ENCODE measurements at regions not wholly inside any gene's neighbourhood (a gene's known extent, or its start where the extent isn't known, plus 50 kb on each side); places are given as distances from the start of the nearest gene placed in this dataset.
"Not testable (repeated sequence)": the region's sequence is repeated elsewhere in the genome, so short reads cannot be mapped to it uniquely, and the experiment has no call there.

- in situ Hi-C loops (cut with MboI; ENCODE audit: low pct_ligation_motif_present in 1 of 4, low pct_unique_long_range_greater_than_20kb in 1 of 4, low sequenced_read_pairs in 3 of 4) = no loop called here
- H3K27ac ChIP-seq = no peak overlapping the region
- no peaks in the 10 kb centered on the region for H3K9me3 ChIP-seq
- no peak for DNase-seq
- no peaks in the 10 kb centered on the region for H3K4me1 ChIP-seq
- no peaks in the 10 kb centered on the region for H3K27me3 ChIP-seq
- TF ChIP-seq POLR2A (IDR thresholded peaks at IDR 0.05) (no peak), CTCF (IDR thresholded peaks at IDR 0.05) (no peak), POLR2AphosphoS5 (IDR thresholded peaks at IDR 0.05) (no peak), EP300 (IDR thresholded peaks at IDR 0.05; ENCODE audit: low read depth) (no peak)
- intact Hi-C loops (cut with DNase I; ENCODE audit: low total_unique reads) = no loop called here
- no peaks in the 10 kb centered on the region for H3K36me3 ChIP-seq
- WGBS, 2 donors (ENCODE audit: low coverage in 1 of 2) = 48 to 54% methylated on average over 5 to 6 of the region's 6 CpGs
- H3K4me3 ChIP-seq = no peak overlapping the region
Measured at GRCh38 chr2:234795272-234795920, 156.4 kb upstream of the SH3BP4 start.

- TF ChIP-seq POLR2A (IDR thresholded peaks at IDR 0.05) (no peak), EP300 (IDR thresholded peaks at IDR 0.05; ENCODE audit: low read depth) (no peak), POLR2AphosphoS5 (IDR thresholded peaks at IDR 0.05) (no peak), CTCF (IDR thresholded peaks at IDR 0.05) (no peak)
- H3K9me3 ChIP-seq = no peaks in the 10 kb centered on the region
- intact Hi-C loops (cut with DNase I; ENCODE audit: low total_unique reads) (no loop called here), in situ Hi-C loops (cut with MboI; ENCODE audit: low pct_ligation_motif_present in 1 of 4, low pct_unique_long_range_greater_than_20kb in 1 of 4, low sequenced_read_pairs in 3 of 4) (no loop called here)
- 87 to 93% methylated on average over 4 to 8 of the region's 8 CpGs for WGBS, 2 donors (ENCODE audit: low coverage in 1 of 2)
- H3K36me3 ChIP-seq = no peaks in the 10 kb centered on the region
- H3K27ac ChIP-seq = no peak overlapping the region
- no peaks in the 10 kb centered on the region for H3K27me3 ChIP-seq
- H3K4me1 ChIP-seq = no peaks in the 10 kb centered on the region
- H3K4me3 ChIP-seq = no peak overlapping the region
- DNase-seq = no peak
Measured at GRCh38 chr2:234794866-234795265, 157.0 kb upstream of the SH3BP4 start.

GRCh38 chr2:234793212-234793785 is 158.5 kb upstream of the SH3BP4 start:
- no peaks in the 10 kb centered on the region for H3K36me3 ChIP-seq
- DNase-seq = no peak
- TF ChIP-seq POLR2A (IDR thresholded peaks at IDR 0.05) = no peak
- no peak for TF ChIP-seq POLR2AphosphoS5 (IDR thresholded peaks at IDR 0.05)
- no peak for TF ChIP-seq CTCF (IDR thresholded peaks at IDR 0.05)
- no peak for TF ChIP-seq EP300 (IDR thresholded peaks at IDR 0.05; ENCODE audit: low read depth)
- no peak overlapping the region for H3K4me3 ChIP-seq
- no peaks in the 10 kb centered on the region for H3K4me1 ChIP-seq
- intact Hi-C loops (cut with DNase I; ENCODE audit: low total_unique reads) (no loop called here), in situ Hi-C loops (cut with MboI; ENCODE audit: low pct_ligation_motif_present in 1 of 4, low pct_unique_long_range_greater_than_20kb in 1 of 4, low sequenced_read_pairs in 3 of 4) (no loop called here)
- H3K9me3 ChIP-seq = no peaks in the 10 kb centered on the region
- H3K27ac ChIP-seq = no peak overlapping the region
- no peaks in the 10 kb centered on the region for H3K27me3 ChIP-seq
- 80 to 85% methylated on average over 5 to 8 of the region's 8 CpGs for WGBS, 2 donors (ENCODE audit: low coverage in 1 of 2)

GRCh38 chr2:234792621-234793022 is 159.2 kb upstream of the SH3BP4 start:
- Histone ChIP-seq H3K27me3 (no peaks in the 10 kb centered on the region), H3K9me3 (no peaks in the 10 kb centered on the region), H3K27ac (no peak overlapping the region), H3K4me1 (no peaks in the 10 kb centered on the region), H3K4me3 (no peak overlapping the region), H3K36me3 (no peaks in the 10 kb centered on the region)
- no peak for DNase-seq
- TF ChIP-seq POLR2AphosphoS5 (IDR thresholded peaks at IDR 0.05) (no peak), CTCF (IDR thresholded peaks at IDR 0.05) (no peak), EP300 (IDR thresholded peaks at IDR 0.05; ENCODE audit: low read depth) (no peak), POLR2A (IDR thresholded peaks at IDR 0.05) (no peak)
- 79 to 91% methylated on average over 3 to 18 of the region's 18 CpGs for WGBS, 2 donors (ENCODE audit: low coverage in 1 of 2)
- intact Hi-C loops (cut with DNase I; ENCODE audit: low total_unique reads) = no loop called here
- in situ Hi-C loops (cut with MboI; ENCODE audit: low pct_ligation_motif_present in 1 of 4, low pct_unique_long_range_greater_than_20kb in 1 of 4, low sequenced_read_pairs in 3 of 4) = no loop called here

GRCh38 chr2:234792096-234792495 is 159.7 kb upstream of the SH3BP4 start:
- in situ Hi-C loops (cut with MboI; ENCODE audit: low pct_ligation_motif_present in 1 of 4, low pct_unique_long_range_greater_than_20kb in 1 of 4, low sequenced_read_pairs in 3 of 4); H3K9me3 ChIP-seq; H3K4me3 ChIP-seq; H3K27me3 ChIP-seq; H3K36me3 ChIP-seq; H3K27ac ChIP-seq; intact Hi-C loops (cut with DNase I; ENCODE audit: low total_unique reads); DNase-seq; H3K4me1 ChIP-seq: not testable (repeated sequence)
- 80 to 95% methylated on average over 5 to 8 of the region's 8 CpGs for WGBS, 2 donors (ENCODE audit: low coverage in 1 of 2)

All from transverse colon (tissue), 4 donors.